Uterus (tissue), 3 donors: ENCODE measurements at regions not wholly inside any gene's neighbourhood (a gene's known extent, or its start where the extent isn't known, plus 50 kb on each side); places are given as distances from the start of the nearest gene placed in this dataset.

Source experiments
- DNase-seq, 2 donors: peaks; one replicate each; pipeline ENCODE4 v3.0.0-alpha.2; 2019 to 2020
- H3K27ac ChIP-seq, 2 donors: fragments of 200-600 bp; sonication (generic); 1 replicate in 1 of 2; 2 replicates in 1 of 2; pipeline ENCODE4 v1.5.1; 2016 to 2018
- H3K27me3 ChIP-seq, 2 donors: fragments of 200-600 bp; sonication (generic); one replicate each; pipeline ENCODE4 v1.5.1; 2018 to 2019; ENCODE audit warnings: control low read depth in 1 of 2
- H3K36me3 ChIP-seq, 2 donors: fragments of 200-600 bp; sonication (generic); one replicate each; pipeline ENCODE4 v1.5.1; 2019; ENCODE audit warnings: control low read depth in 1 of 2
- H3K4me1 ChIP-seq, 2 donors: fragments of 200-600 bp; sonication (generic); one replicate each; pipeline ENCODE4 v1.5.1; 2018 to 2019; ENCODE audit warnings: control low read depth in 1 of 2
- H3K4me3 ChIP-seq, 2 donors: fragments of 200-600 bp; sonication (generic); 1 replicate in 1 of 2; 2 replicates in 1 of 2; pipeline ENCODE4 v1.5.1; 2018 to 2019; ENCODE audit warnings: mild to moderate bottlenecking in 1 of 2
- H3K9me3 ChIP-seq, 2 donors: fragments of 200-600 bp; sonication (generic); one replicate each; pipeline ENCODE4 v1.5.1; 2019; ENCODE audit warnings: control low read depth in 1 of 2
- POLR2A ChIP-seq, 2 donors: fragments of 450-650 bp; IDR thresholded peaks; one replicate each; pipeline ENCODE4 v1.6.1; 2016; ENCODE audit warnings: antibody characterized with exemption in 2 of 2, mild to moderate bottlenecking in 1 of 2, moderate library complexity in 1 of 2
- intact Hi-C: fragments of 100-400 bp; cut with DNase I; formaldehyde crosslinking; loops from one replicate; pipeline ENCODE4 v1.15.1; 2023; ENCODE audit warnings: low total_unique reads
- TF ChIP-seq, protein P1 (sequence below), 4 experiments: fragments of 200-600 bp in 2 of 4; fragments of 450-650 bp in 2 of 4; sonication (generic) in 2 of 4; IDR thresholded peaks; one replicate each; pipeline ENCODE4 v1.5.1; 2016 to 2019; ENCODE audit warnings: antibody characterized with exemption in 4 of 4, mild to moderate bottlenecking in 2 of 4, moderate library complexity in 1 of 4
- donor health status: DM: yes; HTN: yes; CAD: no.

DNA sequence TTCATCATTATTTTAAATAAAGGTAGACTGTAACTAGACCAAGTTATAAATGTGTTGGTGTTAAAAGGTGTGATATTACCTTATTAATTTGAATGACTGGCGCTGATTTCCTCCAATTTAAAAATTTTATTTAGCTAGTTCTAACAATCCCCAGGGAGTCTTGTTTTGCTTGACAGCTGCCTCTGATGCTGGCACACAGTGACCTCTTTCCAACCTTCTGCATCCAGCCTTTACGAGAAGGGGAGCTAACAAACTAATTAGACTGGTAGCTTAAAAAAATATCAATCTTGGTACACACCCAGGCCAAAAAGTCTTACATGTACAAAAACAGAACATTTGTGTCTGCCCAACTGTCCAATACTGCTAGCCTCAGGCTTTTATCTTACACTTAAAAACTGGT lies 51.8 kb upstream of the ENPEP start:
- DNase-seq: no peak
- Histone ChIP-seq H3K9me3 (no peaks in the 10 kb centered on the region), H3K4me3 (no peak overlapping the region), H3K27me3 (no peaks in the 10 kb centered on the region), H3K4me1 (no peaks in the 10 kb centered on the region), H3K36me3 (no peaks in the 10 kb centered on the region), H3K27ac (no peak overlapping the region)
- intact Hi-C loops: no loop called here
- TF ChIP-seq, protein P1, sequence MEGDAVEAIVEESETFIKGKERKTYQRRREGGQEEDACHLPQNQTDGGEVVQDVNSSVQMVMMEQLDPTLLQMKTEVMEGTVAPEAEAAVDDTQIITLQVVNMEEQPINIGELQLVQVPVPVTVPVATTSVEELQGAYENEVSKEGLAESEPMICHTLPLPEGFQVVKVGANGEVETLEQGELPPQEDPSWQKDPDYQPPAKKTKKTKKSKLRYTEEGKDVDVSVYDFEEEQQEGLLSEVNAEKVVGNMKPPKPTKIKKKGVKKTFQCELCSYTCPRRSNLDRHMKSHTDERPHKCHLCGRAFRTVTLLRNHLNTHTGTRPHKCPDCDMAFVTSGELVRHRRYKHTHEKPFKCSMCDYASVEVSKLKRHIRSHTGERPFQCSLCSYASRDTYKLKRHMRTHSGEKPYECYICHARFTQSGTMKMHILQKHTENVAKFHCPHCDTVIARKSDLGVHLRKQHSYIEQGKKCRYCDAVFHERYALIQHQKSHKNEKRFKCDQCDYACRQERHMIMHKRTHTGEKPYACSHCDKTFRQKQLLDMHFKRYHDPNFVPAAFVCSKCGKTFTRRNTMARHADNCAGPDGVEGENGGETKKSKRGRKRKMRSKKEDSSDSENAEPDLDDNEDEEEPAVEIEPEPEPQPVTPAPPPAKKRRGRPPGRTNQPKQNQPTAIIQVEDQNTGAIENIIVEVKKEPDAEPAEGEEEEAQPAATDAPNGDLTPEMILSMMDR (IDR thresholded peaks at IDR 0.05): no peak
- TF ChIP-seq POLR2A (IDR thresholded peaks at IDR 0.05): no peak

DNA sequence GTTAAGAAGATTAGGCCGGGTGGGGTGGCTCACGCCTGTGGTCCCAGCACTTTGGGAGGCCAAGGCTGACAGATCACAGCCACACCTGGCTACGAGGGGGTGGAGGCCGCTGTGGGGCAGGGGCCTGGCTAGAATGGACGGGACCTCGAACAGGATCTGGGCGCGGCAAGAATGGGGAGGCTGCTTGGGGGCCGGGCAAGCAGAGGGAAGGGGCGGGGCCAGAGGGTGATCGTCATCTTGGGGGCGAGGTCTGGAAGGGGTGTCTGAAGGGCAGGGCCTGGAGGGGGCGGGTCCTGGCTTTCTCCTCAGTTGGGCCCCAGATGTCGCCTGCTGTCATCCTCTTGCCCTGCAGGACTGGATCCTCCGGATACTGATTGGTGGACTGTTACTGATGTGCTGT lies 57.3 kb upstream of the ENPEP start:
- intact Hi-C loops: no loop called here
- H3K27ac ChIP-seq: no peak overlapping the region
- no peaks in the 10 kb centered on the region for H3K27me3 ChIP-seq
- TF ChIP-seq, protein P1 (IDR thresholded peaks at IDR 0.05): no peak
- TF ChIP-seq POLR2A (IDR thresholded peaks at IDR 0.05): no peak
- no peaks in the 10 kb centered on the region for H3K36me3 ChIP-seq
- H3K4me1 ChIP-seq: no peaks in the 10 kb centered on the region
- H3K4me3 ChIP-seq: no peak overlapping the region
- no peak for DNase-seq
- no peaks in the 10 kb centered on the region for H3K9me3 ChIP-seq

DNA sequence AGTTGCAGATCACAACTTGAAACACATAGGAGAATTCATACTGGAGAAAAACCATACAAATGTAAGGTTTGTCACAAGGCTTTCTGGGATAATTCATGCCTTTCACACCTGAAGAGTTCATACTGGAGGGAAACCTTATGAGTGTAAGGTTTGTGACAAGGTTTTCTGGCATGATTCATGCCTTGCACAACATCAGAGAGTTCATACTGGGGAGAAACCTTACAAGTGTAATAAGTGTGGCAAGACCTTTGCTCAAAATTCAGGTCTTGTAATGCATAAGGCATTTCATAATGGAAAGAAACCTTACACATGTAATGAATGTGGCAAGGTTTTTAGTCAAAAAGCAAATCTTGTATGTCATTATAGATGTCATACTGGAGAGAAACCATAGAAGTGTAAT lies 58.8 kb upstream of the ENPEP start:
- no peak for DNase-seq
- Histone ChIP-seq H3K4me3 (no peak overlapping the region), H3K9me3 (no peaks in the 10 kb centered on the region), H3K4me1 (no peaks in the 10 kb centered on the region), H3K36me3 (no peaks in the 10 kb centered on the region), H3K27ac (no peak overlapping the region), H3K27me3 (no peaks in the 10 kb centered on the region)
- TF ChIP-seq POLR2A (IDR thresholded peaks at IDR 0.05): no peak
- TF ChIP-seq, protein P1 (IDR thresholded peaks at IDR 0.05): no peak
- intact Hi-C loops: no loop called here

DNA sequence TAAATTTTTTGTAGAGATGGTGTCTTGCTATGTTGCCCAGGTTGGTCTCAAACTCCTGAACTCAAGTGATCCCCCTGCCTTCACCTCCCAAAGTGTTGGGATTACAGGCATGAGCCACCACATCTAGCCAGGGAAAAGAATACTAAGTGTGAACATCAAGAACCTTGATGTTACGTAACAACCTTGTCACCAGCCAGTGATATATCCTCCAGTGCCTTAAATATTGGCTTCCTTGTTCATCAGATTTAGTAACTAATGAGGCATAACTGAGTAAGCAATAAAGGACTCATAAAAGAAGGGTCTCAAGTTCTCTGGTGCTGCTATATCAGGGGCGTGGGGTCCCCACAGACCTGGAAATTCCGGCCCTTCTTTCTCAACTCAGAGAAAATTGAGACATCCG lies 60.5 kb upstream of the ENPEP start:
- Histone ChIP-seq H3K4me1 (no peaks in the 10 kb centered on the region), H3K4me3 (no peak overlapping the region), H3K27me3 (no peaks in the 10 kb centered on the region), H3K36me3 (no peaks in the 10 kb centered on the region), H3K9me3 (no peaks in the 10 kb centered on the region), H3K27ac (peak overlapping the region in 1 of 2 donors; percentile 14)
- intact Hi-C loops: no loop called here
- TF ChIP-seq, protein P1 (IDR thresholded peaks at IDR 0.05): no peak
- TF ChIP-seq POLR2A (IDR thresholded peaks at IDR 0.05): no peak
- DNase-seq: no peak

DNA sequence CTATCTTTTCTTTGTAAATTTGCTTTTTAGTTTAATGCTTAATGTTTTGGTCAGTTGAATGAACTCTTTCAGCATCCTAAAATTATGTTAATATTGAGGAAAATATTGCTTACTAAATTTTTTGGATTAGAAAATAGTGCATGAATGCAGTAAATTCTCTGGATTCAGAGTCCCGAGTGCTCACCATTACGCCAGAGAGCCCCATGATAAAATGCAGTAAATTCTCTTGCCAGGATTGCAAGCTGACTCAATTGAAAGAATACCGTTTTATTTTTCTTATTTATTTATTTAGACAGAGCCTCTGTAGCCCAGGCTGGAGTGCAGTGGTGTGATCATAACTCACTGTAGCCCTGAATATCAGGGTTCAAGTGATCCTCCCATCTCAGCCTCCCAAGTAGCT lies 60.9 kb upstream of the ENPEP start:
- no peaks in the 10 kb centered on the region for H3K9me3 ChIP-seq
- H3K27me3 ChIP-seq: no peaks in the 10 kb centered on the region
- no peak overlapping the region for H3K4me3 ChIP-seq
- TF ChIP-seq POLR2A (IDR thresholded peaks at IDR 0.05): no peak
- TF ChIP-seq, protein P1 (IDR thresholded peaks at IDR 0.05): no peak
- no peaks in the 10 kb centered on the region for H3K36me3 ChIP-seq
- peak overlapping the region in 1 of 2 donors; percentile 14 for H3K27ac ChIP-seq
- DNase-seq: no peak
- H3K4me1 ChIP-seq: no peaks in the 10 kb centered on the region
- intact Hi-C loops: no loop called here
